ENCODE measurements at regions not wholly inside any gene's neighbourhood (a gene's known extent, or its start where the extent isn't known, plus 50 kb on each side); places are given as distances from the start of the nearest gene placed in this dataset.
"Not testable (repeated sequence)": the region's sequence is repeated elsewhere in the genome, so short reads cannot be mapped to it uniquely, and the experiment has no call there.

DNA sequence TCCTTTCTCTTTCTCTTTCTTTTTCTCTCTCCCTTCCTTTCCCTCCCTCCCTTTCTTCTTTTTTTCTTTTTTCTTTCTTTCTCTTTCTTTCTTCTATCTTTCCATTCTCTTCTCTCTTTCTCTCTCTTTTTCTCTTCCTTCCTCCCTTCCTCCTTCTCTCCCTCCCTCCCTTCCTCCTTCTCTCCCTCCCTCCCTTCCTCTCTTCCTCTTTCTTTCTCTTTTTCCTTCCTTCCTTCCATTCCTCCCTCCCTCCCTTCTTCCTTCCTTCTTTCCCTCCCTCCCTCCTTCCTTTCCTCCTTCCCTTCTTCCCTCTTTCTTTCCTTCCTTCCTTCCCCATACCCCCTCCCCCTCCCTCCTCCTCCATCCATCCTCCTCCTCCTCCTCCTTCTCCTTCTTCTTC lies 243.3 kb upstream of the CTNND2 start:
- no peak overlapping the region for H3K4me3 ChIP-seq (ENCODE audit: low read length)
- H3K4me1 ChIP-seq (ENCODE audit: control insufficient read depth, low read depth, low read length) = no peaks in the 10 kb centered on the region
- H3K27me3 ChIP-seq (ENCODE audit: control insufficient read depth, insufficient read depth, low read length) = no peaks in the 10 kb centered on the region
- H3K9ac ChIP-seq (ENCODE audit: low read length) = no peak overlapping the region
- peaks cover 4% of the 10 kb centered on the region for H3K9me3 ChIP-seq (ENCODE audit: control insufficient read depth, low read depth, low read length)
- H3K36me3 ChIP-seq (ENCODE audit: control insufficient read depth, low read depth, low read length) = no peaks in the 10 kb centered on the region
- H3K27ac ChIP-seq (ENCODE audit: low read length) = no peak overlapping the region

DNA sequence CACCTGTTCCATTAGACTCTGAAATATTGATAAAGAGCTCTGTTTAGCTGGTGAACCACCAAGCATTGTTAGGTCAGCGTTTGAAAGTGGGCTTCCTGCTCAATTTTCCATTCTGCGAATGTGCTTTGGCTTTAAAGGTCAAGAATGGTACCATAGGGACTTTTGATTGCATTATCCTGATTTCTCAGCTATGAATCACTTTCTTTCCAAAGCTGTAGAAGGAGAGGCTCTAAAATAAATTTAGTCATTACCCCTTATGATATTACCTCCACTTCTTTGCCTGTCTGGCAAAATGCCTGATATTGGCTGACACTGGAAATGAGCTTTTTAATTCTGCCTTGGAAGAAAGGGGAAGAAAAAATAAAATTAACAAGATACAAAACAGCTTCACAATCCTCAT lies 237.2 kb upstream of the CTNND2 start:
- H3K9ac ChIP-seq (ENCODE audit: low read length) = no peak overlapping the region
- H3K36me3 ChIP-seq (ENCODE audit: control insufficient read depth, low read depth, low read length) = no peaks in the 10 kb centered on the region
- H3K27ac ChIP-seq (ENCODE audit: low read length) = no peak overlapping the region
- H3K4me3 ChIP-seq (ENCODE audit: low read length) = no peak overlapping the region
- H3K9me3 ChIP-seq (ENCODE audit: control insufficient read depth, low read depth, low read length) = peaks cover 4% of the 10 kb centered on the region
- no peaks in the 10 kb centered on the region for H3K4me1 ChIP-seq (ENCODE audit: control insufficient read depth, low read depth, low read length)
- H3K27me3 ChIP-seq (ENCODE audit: control insufficient read depth, insufficient read depth, low read length) = no peaks in the 10 kb centered on the region

DNA sequence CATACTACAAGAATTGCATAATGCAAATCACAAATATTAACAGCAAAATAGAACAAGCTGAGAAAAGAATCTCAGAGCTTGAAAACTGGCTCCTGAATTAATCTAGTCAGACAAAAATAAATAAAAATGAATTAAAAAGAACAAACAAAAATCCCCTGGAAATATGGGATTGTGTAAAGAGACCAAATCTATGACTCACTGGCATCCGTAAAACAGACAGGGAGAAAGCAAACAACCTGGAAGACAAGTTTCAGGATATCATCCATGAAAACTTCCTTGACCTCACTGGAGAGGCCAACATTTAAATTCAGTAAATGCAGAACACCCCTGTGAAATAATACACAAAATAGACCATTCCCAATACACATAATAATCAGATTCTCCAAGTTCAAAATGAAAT lies 229.3 kb upstream of the CTNND2 start:
- Histone ChIP-seq H3K27ac (ENCODE audit: low read length) (no peak overlapping the region), H3K27me3 (ENCODE audit: control insufficient read depth, insufficient read depth, low read length) (no peaks in the 10 kb centered on the region), H3K4me3 (ENCODE audit: low read length) (no peak overlapping the region), H3K36me3 (ENCODE audit: control insufficient read depth, low read depth, low read length) (no peaks in the 10 kb centered on the region), H3K9me3 (ENCODE audit: control insufficient read depth, low read depth, low read length) (no peaks in the 10 kb centered on the region), H3K4me1 (ENCODE audit: control insufficient read depth, low read depth, low read length) (no peaks in the 10 kb centered on the region), H3K9ac (ENCODE audit: low read length) (no peak overlapping the region)

DNA sequence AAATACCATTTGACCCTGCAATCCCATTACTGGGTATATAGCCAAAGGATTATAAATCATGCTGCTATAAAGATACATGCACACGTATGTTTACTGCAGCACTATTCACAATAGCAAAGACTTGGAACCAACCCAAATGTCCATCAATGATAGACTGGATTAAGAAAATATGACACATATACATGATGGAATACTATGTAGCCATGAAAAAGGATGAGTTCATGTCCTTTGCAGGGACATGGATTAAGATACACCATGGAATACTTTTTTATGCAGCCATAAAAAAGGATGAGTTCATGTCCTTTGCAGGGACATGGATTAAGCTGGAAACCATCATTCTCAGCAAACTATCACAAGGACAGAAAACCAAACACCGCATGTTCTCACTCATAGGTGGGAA lies 226.8 kb upstream of the CTNND2 start:
- not testable (repeated sequence) for H3K27ac ChIP-seq (ENCODE audit: low read length); H3K36me3 ChIP-seq (ENCODE audit: control insufficient read depth, low read depth, low read length); H3K4me3 ChIP-seq (ENCODE audit: low read length); H3K27me3 ChIP-seq (ENCODE audit: control insufficient read depth, insufficient read depth, low read length); H3K9me3 ChIP-seq (ENCODE audit: control insufficient read depth, low read depth, low read length); H3K4me1 ChIP-seq (ENCODE audit: control insufficient read depth, low read depth, low read length); H3K9ac ChIP-seq (ENCODE audit: low read length)

DNA sequence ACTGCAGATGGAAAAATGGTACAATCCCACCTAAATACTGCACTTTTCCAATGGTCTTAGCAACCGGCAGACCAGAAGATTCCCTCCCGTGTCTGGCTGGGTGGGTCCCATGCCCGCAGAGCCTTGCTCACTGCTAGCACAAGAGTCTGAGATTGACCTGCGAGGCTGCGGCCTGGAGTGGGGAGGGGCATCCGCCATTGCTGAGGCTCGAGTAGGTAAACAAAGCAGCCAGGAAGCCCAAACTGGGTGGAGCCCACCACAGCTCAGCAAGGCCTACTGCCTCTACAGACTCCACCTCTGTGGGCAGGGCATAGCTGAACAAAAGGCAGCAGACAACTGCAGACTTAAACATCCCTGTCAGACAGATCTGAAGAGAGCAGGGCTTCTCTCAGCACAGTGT lies 221.6 kb upstream of the CTNND2 start:
- Histone ChIP-seq H3K36me3 (ENCODE audit: control insufficient read depth, low read depth, low read length) (no peaks in the 10 kb centered on the region), H3K9ac (ENCODE audit: low read length) (no peak overlapping the region), H3K27ac (ENCODE audit: low read length) (no peak overlapping the region), H3K9me3 (ENCODE audit: control insufficient read depth, low read depth, low read length) (no peaks in the 10 kb centered on the region), H3K4me1 (ENCODE audit: control insufficient read depth, low read depth, low read length) (no peaks in the 10 kb centered on the region), H3K4me3 (ENCODE audit: low read length) (no peak overlapping the region), H3K27me3 (ENCODE audit: control insufficient read depth, insufficient read depth, low read length) (no peaks in the 10 kb centered on the region)

DNA sequence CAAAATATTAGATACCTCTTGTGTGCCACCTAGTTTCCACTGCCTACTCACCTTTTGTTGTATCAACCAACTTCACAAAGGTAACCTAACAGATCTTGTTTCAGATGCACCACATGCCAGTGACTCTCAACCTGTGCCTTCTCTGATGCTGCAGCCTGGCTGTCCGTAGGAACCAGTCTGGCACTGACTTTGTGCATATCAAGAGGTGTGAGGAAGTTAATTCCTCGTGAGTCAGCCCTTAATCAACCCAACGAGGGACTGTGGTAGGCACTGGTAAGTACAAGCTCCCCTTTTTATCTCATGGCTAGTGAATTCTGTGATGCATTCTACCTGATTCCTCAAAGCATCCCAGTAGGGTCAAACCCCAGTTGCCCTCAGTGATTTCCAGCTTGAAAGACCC lies 215.4 kb upstream of the CTNND2 start:
- no peaks in the 10 kb centered on the region for H3K27me3 ChIP-seq (ENCODE audit: control insufficient read depth, insufficient read depth, low read length)
- H3K36me3 ChIP-seq (ENCODE audit: control insufficient read depth, low read depth, low read length) = no peaks in the 10 kb centered on the region
- no peak overlapping the region for H3K4me3 ChIP-seq (ENCODE audit: low read length)
- H3K9ac ChIP-seq (ENCODE audit: low read length) = no peak overlapping the region
- no peaks in the 10 kb centered on the region for H3K9me3 ChIP-seq (ENCODE audit: control insufficient read depth, low read depth, low read length)
- H3K4me1 ChIP-seq (ENCODE audit: control insufficient read depth, low read depth, low read length) = no peaks in the 10 kb centered on the region
- no peak overlapping the region for H3K27ac ChIP-seq (ENCODE audit: low read length)

DNA sequence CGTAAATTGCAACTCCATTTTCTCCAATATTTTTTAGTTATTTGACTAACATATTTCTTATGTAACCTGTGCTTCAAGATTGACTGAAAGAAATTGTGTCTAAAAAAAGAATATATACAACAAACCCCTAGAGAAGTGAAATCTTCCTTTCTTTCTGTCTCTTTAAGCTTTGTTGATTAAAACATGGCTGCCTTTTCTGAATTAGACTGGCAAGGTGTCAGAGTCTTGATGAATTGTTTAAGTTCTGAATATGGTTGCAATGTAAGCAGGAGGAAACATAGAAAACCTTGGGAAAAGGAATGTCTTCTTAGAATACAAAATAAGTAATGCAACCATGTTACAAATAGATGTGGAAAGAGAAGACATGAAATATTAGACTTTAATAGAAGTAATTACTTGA lies 209.8 kb upstream of the CTNND2 start:
- Histone ChIP-seq H3K4me1 (ENCODE audit: control insufficient read depth, low read depth, low read length) (no peaks in the 10 kb centered on the region), H3K36me3 (ENCODE audit: control insufficient read depth, low read depth, low read length) (no peaks in the 10 kb centered on the region), H3K4me3 (ENCODE audit: low read length) (no peak overlapping the region), H3K27me3 (ENCODE audit: control insufficient read depth, insufficient read depth, low read length) (no peaks in the 10 kb centered on the region), H3K9ac (ENCODE audit: low read length) (no peak overlapping the region), H3K27ac (ENCODE audit: low read length) (no peak overlapping the region), H3K9me3 (ENCODE audit: control insufficient read depth, low read depth, low read length) (no peaks in the 10 kb centered on the region)

DNA sequence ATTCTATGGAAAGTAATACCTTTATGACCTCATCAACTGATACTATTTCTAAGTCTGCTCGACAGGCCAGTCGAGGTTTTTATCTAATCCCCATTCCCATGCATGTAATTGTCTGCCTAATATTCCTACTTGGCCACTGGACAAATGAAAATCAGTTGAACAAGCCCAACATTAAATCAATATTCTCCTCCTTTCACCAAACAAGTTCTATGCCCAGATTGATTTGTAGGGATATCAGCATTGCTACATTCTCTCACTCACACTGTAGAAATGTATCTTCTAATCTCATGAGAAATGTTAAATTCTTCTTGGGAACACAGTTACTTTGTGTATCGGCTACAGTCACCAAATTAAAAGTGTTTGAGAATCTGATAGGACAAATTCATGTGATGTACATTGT lies 208.8 kb upstream of the CTNND2 start:
- Histone ChIP-seq H3K27me3 (ENCODE audit: control insufficient read depth, insufficient read depth, low read length) (no peaks in the 10 kb centered on the region), H3K4me3 (ENCODE audit: low read length) (no peak overlapping the region), H3K36me3 (ENCODE audit: control insufficient read depth, low read depth, low read length) (no peaks in the 10 kb centered on the region), H3K9me3 (ENCODE audit: control insufficient read depth, low read depth, low read length) (no peaks in the 10 kb centered on the region), H3K4me1 (ENCODE audit: control insufficient read depth, low read depth, low read length) (no peaks in the 10 kb centered on the region), H3K27ac (ENCODE audit: low read length) (no peak overlapping the region), H3K9ac (ENCODE audit: low read length) (no peak overlapping the region)

DNA sequence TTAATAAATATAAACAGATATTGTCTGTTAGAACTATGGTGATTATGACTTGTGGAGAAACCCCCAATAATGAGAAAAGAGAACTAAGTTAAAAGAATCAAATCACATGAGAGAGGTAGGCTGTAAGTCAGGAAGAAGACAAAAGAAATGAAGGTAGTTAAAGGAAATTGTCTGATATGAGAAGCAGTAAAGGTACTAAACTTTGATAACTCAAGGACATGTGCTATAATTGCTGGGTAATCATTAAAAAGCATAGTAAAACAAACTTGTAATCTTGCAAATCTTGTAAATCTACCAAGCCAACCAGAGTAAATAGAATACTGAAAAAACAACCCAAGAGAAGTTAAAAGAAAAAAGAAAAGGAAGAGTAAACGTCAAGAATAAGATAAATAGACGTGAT lies 207.0 kb upstream of the CTNND2 start:
- no peaks in the 10 kb centered on the region for H3K27me3 ChIP-seq (ENCODE audit: control insufficient read depth, insufficient read depth, low read length)

DNA sequence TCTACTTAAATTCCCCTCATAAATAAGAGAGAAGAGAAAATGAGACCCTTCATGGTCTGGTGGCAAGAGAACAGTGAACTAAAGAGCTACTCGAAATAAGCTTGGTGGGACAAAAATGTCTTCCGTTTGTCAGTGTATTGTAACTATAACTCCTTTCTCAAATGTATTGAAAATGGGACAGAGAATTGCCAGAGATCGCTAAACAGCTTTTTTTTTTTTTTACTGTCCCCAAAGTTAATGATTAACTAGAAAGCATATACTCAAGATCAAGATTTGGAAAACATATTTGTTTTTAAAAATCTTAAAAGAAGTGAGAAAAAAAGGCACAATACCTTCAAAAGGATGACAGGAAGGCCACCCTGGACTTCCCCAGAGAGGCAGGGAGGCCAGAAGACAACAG lies 206.4 kb upstream of the CTNND2 start:
- Histone ChIP-seq H3K27ac (ENCODE audit: low read length) (no peak overlapping the region), H3K4me3 (ENCODE audit: low read length) (no peak overlapping the region), H3K27me3 (ENCODE audit: control insufficient read depth, insufficient read depth, low read length) (no peaks in the 10 kb centered on the region), H3K9ac (ENCODE audit: low read length) (no peak overlapping the region), H3K9me3 (ENCODE audit: control insufficient read depth, low read depth, low read length) (no peaks in the 10 kb centered on the region), H3K4me1 (ENCODE audit: control insufficient read depth, low read depth, low read length) (no peaks in the 10 kb centered on the region), H3K36me3 (ENCODE audit: control insufficient read depth, low read depth, low read length) (no peaks in the 10 kb centered on the region)

More for the DNA sequence above, 207.0 kb upstream of the CTNND2 start:
- H3K4me1 ChIP-seq (ENCODE audit: control insufficient read depth, low read depth, low read length) = no peaks in the 10 kb centered on the region
- no peaks in the 10 kb centered on the region for H3K36me3 ChIP-seq (ENCODE audit: control insufficient read depth, low read depth, low read length)
- H3K4me3 ChIP-seq (ENCODE audit: low read length) = no peak overlapping the region
- H3K27ac ChIP-seq (ENCODE audit: low read length) = no peak overlapping the region
- no peak overlapping the region for H3K9ac ChIP-seq (ENCODE audit: low read length)
- no peaks in the 10 kb centered on the region for H3K9me3 ChIP-seq (ENCODE audit: control insufficient read depth, low read depth, low read length)

DNA sequence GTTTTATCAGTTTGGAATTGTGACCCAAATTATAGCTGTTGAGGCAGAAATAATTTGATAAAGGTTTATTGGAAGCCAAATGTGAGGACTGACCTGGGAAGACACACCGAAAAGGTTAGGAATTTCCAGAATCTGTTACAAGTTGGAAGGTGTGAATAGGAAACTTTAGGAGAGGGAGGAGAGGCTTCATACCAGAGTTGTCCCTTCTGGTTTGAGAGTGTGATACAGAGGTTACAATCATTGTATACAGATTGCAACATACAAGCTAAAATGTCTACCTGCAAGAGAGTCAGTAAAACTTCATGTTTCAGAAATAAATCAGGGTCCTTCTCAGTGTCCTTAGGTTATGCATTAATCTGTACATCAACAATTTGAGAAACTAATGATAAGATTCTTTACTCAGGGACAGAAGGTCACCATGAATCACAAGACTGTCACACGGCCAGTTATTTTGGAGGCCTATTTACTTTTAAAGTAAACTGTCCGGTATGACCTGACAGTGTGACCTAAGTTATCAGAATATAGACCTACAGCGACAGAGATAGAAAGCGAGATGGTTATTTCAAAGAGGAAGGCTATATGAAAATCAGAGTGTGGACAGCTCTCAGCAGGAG lies 204.9 kb upstream of the CTNND2 start:
- no peaks in the 10 kb centered on the region for H3K4me1 ChIP-seq (ENCODE audit: control insufficient read depth, low read depth, low read length)
- no peak overlapping the region for H3K9ac ChIP-seq (ENCODE audit: low read length)
- H3K36me3 ChIP-seq (ENCODE audit: control insufficient read depth, low read depth, low read length) = no peaks in the 10 kb centered on the region
- no peaks in the 10 kb centered on the region for H3K27me3 ChIP-seq (ENCODE audit: control insufficient read depth, insufficient read depth, low read length)
- H3K27ac ChIP-seq (ENCODE audit: low read length) = no peak overlapping the region
- no peaks in the 10 kb centered on the region for H3K9me3 ChIP-seq (ENCODE audit: control insufficient read depth, low read depth, low read length)
- no peak overlapping the region for H3K4me3 ChIP-seq (ENCODE audit: low read length)

DNA sequence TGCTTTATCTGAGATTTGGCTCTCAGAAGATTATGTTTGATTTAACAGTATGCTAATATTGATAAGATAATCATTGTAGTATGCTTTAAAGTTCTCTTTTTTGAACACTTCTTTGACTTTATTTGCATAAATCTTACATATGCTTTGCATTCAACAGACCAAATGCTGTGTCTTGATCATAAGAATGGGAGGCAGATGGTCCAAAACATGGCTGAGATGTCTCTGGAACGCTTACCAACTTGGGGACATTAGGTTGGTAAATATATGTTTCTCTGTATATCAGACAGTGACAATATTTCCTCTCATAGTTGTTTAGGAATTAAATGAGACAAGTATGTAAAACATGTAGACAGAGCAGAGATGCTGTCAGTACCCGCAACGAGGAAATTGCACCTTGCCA lies 197.9 kb upstream of the CTNND2 start:
- Histone ChIP-seq H3K27me3 (ENCODE audit: control insufficient read depth, insufficient read depth, low read length) (no peaks in the 10 kb centered on the region), H3K36me3 (ENCODE audit: control insufficient read depth, low read depth, low read length) (no peaks in the 10 kb centered on the region), H3K27ac (ENCODE audit: low read length) (no peak overlapping the region), H3K4me3 (ENCODE audit: low read length) (no peak overlapping the region), H3K9ac (ENCODE audit: low read length) (no peak overlapping the region), H3K4me1 (ENCODE audit: control insufficient read depth, low read depth, low read length) (no peaks in the 10 kb centered on the region), H3K9me3 (ENCODE audit: control insufficient read depth, low read depth, low read length) (no peaks in the 10 kb centered on the region)

Data from iPS-18a (cell line).